Peyer's patch (tissue), 4 donors: ENCODE measurements at regions not wholly inside any gene's neighbourhood (a gene's known extent, or its start where the extent isn't known, plus 50 kb on each side); places are given as distances from the start of the nearest gene placed in this dataset.

Experiments
- CTCF ChIP-seq, 6 experiments: fragments of 450-650 bp in 4 of 6; fragments of 200-600 bp in 2 of 6; sonication (generic) in 1 of 6; IDR thresholded peaks; one replicate each; pipeline ENCODE4 v1.5.1; 2017 to 2019; ENCODE audit warnings: antibody characterized with exemption in 6 of 6, mild to moderate bottlenecking in 3 of 6, moderate library complexity in 1 of 6
- POLR2A ChIP-seq, 2 donors: fragments of 450-650 bp; IDR thresholded peaks; one replicate each; pipeline ENCODE4 v1.5.1; 2017; ENCODE audit warnings: antibody characterized with exemption in 2 of 2, mild to moderate bottlenecking in 2 of 2, moderate library complexity in 2 of 2

- no peak for TF ChIP-seq CTCF (IDR thresholded peaks at IDR 0.05)
- TF ChIP-seq POLR2A (IDR thresholded peaks at IDR 0.05): no peak
Measured at GRCh38 chr9:86407022-86407421, 52.8 kb upstream of the TUT7 start.
